ENCODE measurements at regions not wholly inside any gene's neighbourhood (a gene's known extent, or its start where the extent isn't known, plus 50 kb on each side); places are given as distances from the start of the nearest gene placed in this dataset.

DNA sequence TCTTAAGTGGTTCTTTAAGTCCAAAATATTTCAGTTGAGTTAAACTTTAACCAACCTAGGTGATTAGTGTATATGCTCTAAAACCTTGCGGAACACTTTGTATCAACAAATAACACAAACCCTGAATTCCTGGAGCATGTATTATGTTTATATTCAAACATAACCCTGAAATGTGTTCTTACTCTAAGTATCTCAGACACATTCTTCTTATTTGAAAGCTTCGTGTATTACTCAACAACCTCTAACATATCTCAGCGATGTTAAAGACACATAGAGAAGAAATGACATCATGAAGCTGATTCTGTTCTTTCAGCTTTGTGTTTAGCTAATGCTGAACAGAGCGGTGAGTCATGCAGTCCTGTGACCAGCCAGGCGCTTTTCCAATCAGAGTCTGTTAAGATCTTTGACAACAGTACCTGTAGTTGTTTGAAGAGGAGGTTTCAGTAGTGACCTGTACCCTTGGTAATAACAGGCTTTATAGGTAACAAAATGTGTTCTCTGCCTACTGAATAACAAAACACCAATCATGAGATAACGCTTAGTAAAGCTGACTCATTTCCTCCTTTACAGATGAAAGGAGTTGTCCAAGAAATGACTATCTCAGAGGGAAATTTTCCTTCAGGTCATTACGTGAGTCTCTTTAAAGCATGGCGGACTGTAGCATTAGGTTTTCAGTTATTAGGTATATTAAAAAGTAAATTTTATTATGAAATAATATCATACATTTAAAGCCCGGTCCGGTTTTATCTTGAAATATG, 67.3 kb upstream of the KLF6 start:
- TF ChIP-seq CTCF (IDR thresholded peaks at IDR 0.05; ENCODE audit: extremely low read depth, missing control alignments): no peak
- peak; percentile 58 for DNase-seq (ENCODE audit: low spot score)

- TF ChIP-seq CTCF (IDR thresholded peaks at IDR 0.05; ENCODE audit: extremely low read depth, missing control alignments): no peak
- DNase-seq (ENCODE audit: low spot score): no peak
These were observed 66.3 kb upstream of the KLF6 start for GRCh38 chr10:3850999-3851937.

DNA sequence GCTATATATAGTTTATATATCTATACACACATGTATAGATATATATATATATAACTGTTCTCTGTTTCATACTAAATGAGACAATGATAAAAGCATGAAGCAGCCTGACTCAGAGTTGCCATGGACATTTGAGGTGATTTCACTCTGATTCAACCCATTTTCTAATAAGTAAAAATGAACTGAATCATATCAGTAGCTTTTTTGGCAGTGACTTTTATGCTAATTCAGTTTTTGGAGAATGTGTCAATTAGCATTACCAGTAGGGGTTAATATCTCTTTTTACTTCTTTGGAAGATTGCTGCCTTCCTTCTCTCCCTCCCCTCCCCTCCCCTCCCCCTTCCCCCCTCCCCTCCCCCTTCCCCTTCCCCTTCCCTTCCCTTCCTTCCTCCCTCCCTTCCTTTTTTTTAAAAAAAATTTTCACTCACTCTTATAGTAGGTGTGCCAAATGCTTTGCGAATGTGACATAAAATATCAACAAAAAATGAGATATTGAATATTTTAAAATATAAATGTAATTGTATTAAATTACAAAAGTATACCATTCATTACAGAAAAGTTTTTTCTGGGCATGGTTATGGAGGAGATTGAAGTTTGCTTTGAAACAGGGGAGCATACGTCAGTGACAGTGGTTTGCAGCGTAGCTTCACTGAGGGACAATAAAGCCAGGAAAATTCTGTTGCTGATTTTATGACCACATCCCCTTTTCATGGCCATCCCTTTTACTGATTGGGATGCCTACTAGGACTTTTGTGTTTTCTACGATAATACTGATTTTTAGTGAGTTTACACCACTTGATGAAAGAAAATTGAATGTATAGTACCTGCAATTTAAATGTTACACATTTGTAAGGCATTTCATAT, 64.0 kb upstream of the KLF6 start:
- DNase-seq (ENCODE audit: low spot score): peak; percentile 29
- no peak for TF ChIP-seq CTCF (IDR thresholded peaks at IDR 0.05; ENCODE audit: extremely low read depth, missing control alignments)

- no peak for TF ChIP-seq CTCF (IDR thresholded peaks at IDR 0.05; ENCODE audit: extremely low read depth, missing control alignments)
- DNase-seq (ENCODE audit: low spot score): no peak
These were observed 63.2 kb upstream of the KLF6 start for GRCh38 chr10:3848005-3848774.

DNA sequence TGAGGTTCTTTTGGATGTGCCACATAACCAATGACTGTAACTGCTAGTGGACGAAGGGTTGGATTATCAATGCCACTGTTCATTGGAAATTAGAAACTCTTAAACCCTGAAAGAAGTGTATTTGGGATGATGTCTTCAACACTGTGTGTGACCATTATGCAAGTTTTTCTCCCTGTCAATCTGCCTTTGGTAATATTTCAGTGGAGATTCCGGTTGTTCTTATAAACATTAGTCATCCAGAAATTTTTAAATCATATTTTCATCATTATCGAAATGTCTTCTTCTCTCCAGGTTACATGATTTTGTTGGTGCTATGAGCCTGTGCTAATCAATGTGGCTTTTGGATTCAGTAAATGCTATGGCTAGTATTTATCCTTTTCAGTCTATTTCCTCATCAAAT, 61.7 kb upstream of the KLF6 start:
- TF ChIP-seq CTCF (IDR thresholded peaks at IDR 0.05; ENCODE audit: extremely low read depth, missing control alignments): no peak
- no peak for DNase-seq (ENCODE audit: low spot score)

- TF ChIP-seq CTCF (IDR thresholded peaks at IDR 0.05; ENCODE audit: extremely low read depth, missing control alignments): no peak
These were observed 59.5 kb upstream of the KLF6 start for GRCh38 chr10:3844491-3845025.

More at GRCh38 chr10:3844491-3845025, 59.5 kb upstream of the KLF6 start:
- DNase-seq (ENCODE audit: low spot score): no peak

Data from GM20000 (cell line).